ENCODE measurements at regions not wholly inside any gene's neighbourhood (a gene's known extent, or its start where the extent isn't known, plus 50 kb on each side); places are given as distances from the start of the nearest gene placed in this dataset.

DNA sequence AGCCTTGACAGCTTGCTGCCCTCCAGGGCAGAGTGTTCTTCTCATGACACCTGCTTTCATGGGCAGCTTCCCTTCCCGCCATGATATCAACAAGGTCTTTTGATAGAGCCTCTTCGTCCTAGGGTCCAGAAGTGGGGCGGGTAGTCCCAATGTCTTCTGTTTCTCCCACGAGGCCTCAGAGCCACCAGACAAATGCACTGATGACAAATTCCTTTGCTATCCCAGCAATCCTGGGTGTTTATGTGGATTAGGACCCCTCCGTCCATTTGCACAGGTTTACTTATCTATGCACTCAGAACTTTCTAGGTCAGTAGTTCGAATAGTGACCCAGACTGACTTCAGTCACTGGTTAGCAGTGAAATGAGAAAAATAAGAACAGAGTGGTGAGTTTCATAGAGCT lies 52.6 kb upstream of the PRMT8 start:
- DNase-seq: no peak

More for the DNA sequence above, 52.6 kb upstream of the PRMT8 start:
- Mint-ChIP-seq H3K36me3 (ENCODE audit: low read depth) (no peaks in the 10 kb centered on the region), H3K4me3 (no peak overlapping the region), H3K4me1 (ENCODE audit: low read depth) (no peaks in the 10 kb centered on the region), H3K27me3 (ENCODE audit: insufficient read depth) (peaks cover 46% of the 10 kb centered on the region), H3K27ac (no peak overlapping the region), H3K9me3 (no peaks in the 10 kb centered on the region)
- TF ChIP-seq, protein P1, sequence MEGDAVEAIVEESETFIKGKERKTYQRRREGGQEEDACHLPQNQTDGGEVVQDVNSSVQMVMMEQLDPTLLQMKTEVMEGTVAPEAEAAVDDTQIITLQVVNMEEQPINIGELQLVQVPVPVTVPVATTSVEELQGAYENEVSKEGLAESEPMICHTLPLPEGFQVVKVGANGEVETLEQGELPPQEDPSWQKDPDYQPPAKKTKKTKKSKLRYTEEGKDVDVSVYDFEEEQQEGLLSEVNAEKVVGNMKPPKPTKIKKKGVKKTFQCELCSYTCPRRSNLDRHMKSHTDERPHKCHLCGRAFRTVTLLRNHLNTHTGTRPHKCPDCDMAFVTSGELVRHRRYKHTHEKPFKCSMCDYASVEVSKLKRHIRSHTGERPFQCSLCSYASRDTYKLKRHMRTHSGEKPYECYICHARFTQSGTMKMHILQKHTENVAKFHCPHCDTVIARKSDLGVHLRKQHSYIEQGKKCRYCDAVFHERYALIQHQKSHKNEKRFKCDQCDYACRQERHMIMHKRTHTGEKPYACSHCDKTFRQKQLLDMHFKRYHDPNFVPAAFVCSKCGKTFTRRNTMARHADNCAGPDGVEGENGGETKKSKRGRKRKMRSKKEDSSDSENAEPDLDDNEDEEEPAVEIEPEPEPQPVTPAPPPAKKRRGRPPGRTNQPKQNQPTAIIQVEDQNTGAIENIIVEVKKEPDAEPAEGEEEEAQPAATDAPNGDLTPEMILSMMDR (IDR thresholded peaks at IDR 0.05): no peak

All from HFFc6 (cell line).